Esophagus muscularis mucosa (tissue), 4 donors: ENCODE measurements at regions not wholly inside any gene's neighbourhood (a gene's known extent, or its start where the extent isn't known, plus 50 kb on each side); places are given as distances from the start of the nearest gene placed in this dataset.

ENCODE experiments used
- EP300 ChIP-seq: sonication (generic); formaldehyde crosslinking; IDR thresholded peaks from one replicate; pipeline ENCODE4 v1.6.1; 2017; ENCODE audit warnings: antibody characterized with exemption
- POLR2A ChIP-seq: fragments of 450-650 bp; IDR thresholded peaks from one replicate; pipeline ENCODE4 v1.6.1; 2017; ENCODE audit warnings: antibody characterized with exemption, moderate library complexity, mild to moderate bottlenecking, low read depth
- POLR2AphosphoS5 ChIP-seq, 2 donors: sonication (generic); formaldehyde crosslinking; IDR thresholded peaks; one replicate each; pipeline ENCODE4 v1.6.1; 2017; ENCODE audit warnings: antibody characterized with exemption in 2 of 2
- TF ChIP-seq, protein P1 (sequence below), 3 experiments: fragments of 200-600 bp in 2 of 3; fragments of 450-650 bp in 1 of 3; sonication (generic) in 2 of 3; IDR thresholded peaks; one replicate each; pipeline ENCODE4 v1.5.1; 2017 to 2019; ENCODE audit warnings: antibody characterized with exemption in 3 of 3, mild to moderate bottlenecking in 2 of 3, moderate library complexity in 1 of 3

DNA sequence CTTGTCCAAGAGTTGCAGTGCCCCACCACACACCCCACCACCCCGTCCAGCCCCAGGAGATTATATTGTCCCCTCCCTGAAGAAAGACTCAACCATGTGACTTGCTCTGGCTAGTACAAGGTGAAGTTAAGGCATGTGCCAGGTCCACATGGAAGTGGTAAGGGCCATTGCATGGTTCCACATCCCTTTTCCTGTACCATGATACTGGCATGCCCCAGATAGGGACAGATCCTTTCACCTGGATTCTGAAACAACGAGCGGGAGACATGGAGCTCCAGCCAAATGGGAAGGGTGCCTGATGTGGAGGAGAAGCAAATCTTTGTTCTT lies 141.5 kb upstream of the APCDD1 start:
- TF ChIP-seq, protein P1, sequence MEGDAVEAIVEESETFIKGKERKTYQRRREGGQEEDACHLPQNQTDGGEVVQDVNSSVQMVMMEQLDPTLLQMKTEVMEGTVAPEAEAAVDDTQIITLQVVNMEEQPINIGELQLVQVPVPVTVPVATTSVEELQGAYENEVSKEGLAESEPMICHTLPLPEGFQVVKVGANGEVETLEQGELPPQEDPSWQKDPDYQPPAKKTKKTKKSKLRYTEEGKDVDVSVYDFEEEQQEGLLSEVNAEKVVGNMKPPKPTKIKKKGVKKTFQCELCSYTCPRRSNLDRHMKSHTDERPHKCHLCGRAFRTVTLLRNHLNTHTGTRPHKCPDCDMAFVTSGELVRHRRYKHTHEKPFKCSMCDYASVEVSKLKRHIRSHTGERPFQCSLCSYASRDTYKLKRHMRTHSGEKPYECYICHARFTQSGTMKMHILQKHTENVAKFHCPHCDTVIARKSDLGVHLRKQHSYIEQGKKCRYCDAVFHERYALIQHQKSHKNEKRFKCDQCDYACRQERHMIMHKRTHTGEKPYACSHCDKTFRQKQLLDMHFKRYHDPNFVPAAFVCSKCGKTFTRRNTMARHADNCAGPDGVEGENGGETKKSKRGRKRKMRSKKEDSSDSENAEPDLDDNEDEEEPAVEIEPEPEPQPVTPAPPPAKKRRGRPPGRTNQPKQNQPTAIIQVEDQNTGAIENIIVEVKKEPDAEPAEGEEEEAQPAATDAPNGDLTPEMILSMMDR (IDR thresholded peaks at IDR 0.05) = no peak
- TF ChIP-seq POLR2AphosphoS5 (IDR thresholded peaks at IDR 0.05) (no peak), EP300 (no peak), POLR2A (no peak)
